Limb (tissue), 2 donors: ENCODE measurements at regions not wholly inside any gene's neighbourhood (a gene's known extent, or its start where the extent isn't known, plus 50 kb on each side); places are given as distances from the start of the nearest gene placed in this dataset.

ENCODE experiments used
- DNase-seq, 2 donors: peaks; one replicate each; pipeline ENCODE4 v3.0.0-alpha.2; 2016; ENCODE audit errors: extremely low spot score in 2 of 2

GRCh38 chr6:71478834-71479541, 190.4 kb downstream of the OGFRL1 start:
- DNase-seq: peak in 1 of 2 donors; percentile 30

GRCh38 chr6:71480577-71480976, 192.0 kb downstream of the OGFRL1 start:
- DNase-seq: no peak

DNA sequence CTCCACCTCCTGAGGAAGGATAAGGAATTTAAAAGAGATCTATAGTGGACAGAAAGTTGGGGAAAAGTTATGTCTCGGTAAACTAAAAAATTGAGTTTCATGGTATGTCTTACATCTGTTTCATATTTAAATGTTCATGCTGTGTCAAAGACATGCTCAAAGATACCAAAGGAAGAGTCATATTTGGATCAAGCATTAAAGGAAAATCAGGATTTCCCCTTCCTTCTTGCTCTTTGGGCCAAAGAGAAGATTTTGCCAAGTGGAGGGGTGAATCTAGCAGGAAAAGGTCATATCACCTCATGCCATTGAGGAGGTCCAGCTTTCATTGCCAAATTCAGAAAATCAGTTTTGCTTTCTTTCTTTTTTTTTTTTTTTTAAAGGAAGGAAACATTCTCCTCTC, 192.4 kb downstream of the OGFRL1 start:
- no peak for DNase-seq

GRCh38 chr6:71481801-71482200, 193.2 kb downstream of the OGFRL1 start:
- no peak for DNase-seq

DNA sequence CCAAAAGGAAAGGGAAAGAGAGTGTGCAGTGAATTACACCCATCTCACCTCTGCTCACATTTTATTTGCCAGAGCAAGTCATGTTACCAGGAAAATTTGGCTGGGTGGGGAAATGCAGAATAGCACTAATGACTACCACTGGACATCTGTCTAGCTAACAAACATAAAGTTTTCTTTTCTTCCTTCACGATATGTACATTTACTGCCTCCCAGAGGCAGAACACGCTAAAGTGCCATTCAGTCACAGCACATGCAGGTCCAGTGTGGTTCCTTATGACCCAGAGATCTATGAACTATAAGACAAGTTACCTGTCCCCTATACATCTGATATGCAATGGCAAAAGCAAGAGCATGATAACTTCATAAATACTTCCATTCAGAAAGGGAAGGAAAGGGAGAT, 194.1 kb downstream of the OGFRL1 start:
- no peak for DNase-seq

DNA sequence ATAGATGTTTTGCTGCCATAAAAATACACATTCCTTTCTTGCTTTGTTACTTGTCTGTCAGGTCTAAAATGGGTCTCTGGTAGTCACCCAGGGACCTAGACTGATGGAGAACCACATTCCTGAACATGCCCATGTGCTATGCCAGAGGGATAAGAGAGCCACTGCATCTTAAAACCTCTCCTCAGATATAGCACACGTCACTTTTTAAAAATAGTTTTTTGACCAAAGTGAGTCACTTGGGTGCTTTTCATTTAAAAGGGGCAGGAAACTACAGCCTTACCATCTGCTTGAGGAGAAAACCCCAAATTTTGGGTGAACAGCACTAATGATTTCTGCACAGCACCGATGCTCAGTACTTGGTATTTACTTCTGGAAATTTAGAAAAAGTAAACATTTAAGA, 197.8 kb downstream of the OGFRL1 start:
- no peak for DNase-seq

DNA sequence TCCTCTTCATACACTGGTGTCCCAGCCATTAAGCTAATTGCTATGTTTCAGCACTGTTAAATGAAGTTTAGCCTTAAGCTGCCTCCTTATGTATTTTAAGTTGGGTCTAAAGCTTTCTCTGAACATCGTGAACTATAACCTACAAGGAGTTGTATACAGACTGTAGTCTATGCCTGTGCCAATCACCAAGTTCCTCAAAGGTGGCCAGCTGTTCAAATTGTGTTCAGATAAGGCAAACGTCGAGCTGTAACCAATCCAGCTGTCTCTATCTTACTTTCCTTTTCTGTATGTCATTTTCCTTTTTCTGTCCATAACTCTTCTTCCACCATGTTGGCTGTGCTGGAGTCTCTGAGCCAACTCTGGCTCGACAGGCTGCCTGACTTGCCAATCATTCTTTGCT, 199.6 kb downstream of the OGFRL1 start:
- no peak for DNase-seq

- DNase-seq: no peak
Observed at GRCh38 chr6:71489736-71490135, 201.1 kb downstream of the OGFRL1 start.

- no peak for DNase-seq
Observed at GRCh38 chr6:71490876-71491275, 202.3 kb downstream of the OGFRL1 start.

DNA sequence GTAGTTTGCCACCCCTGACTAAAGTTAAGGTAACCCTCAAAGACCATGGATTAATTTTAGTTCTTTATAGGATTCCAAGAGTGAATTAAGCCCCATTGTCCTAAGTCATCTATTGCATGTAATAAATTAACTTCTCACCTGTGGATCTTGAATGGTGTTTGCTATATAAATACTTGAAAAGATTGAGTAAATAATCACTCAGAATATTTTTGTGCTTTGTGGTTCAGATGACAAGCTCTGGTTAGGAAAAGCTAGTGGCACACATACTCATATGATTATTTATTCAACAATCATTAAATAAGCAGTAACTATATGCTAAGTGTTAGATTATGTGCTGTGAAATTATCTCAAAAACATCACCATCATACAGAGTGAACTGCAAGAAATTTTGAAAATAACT, 203.2 kb downstream of the OGFRL1 start:
- no peak for DNase-seq

- DNase-seq: no peak
Observed at GRCh38 chr6:71492668-71493067, 204.1 kb downstream of the OGFRL1 start.

- DNase-seq: no peak
Observed at GRCh38 chr6:71496018-71496721, 207.6 kb downstream of the OGFRL1 start.

GRCh38 chr6:71496722-71497033, 208.1 kb downstream of the OGFRL1 start:
- no peak for DNase-seq

GRCh38 chr6:71498638-71499037, 210.0 kb downstream of the OGFRL1 start:
- no peak for DNase-seq

GRCh38 chr6:71499667-71500066, 211.1 kb downstream of the OGFRL1 start:
- DNase-seq: no peak

DNA sequence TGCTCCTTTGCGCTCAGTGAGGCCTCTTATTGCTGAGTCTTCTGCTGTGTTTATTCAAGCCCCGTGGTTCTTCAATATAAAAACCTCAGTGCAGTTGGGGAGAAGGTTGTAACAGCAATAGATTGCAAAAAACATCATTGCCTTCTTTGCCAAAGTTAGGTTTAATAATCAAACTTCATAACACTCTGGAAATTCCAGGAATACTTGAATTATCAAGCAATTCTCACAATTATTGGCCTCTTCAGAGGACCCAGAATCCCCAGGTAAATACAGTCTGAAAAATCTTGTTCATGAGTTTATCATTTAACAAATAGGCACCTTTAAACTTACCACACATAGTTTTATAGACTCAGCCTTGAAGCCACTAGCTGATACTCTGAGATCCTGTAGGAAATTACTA, 213.6 kb downstream of the OGFRL1 start:
- DNase-seq: no peak

DNA sequence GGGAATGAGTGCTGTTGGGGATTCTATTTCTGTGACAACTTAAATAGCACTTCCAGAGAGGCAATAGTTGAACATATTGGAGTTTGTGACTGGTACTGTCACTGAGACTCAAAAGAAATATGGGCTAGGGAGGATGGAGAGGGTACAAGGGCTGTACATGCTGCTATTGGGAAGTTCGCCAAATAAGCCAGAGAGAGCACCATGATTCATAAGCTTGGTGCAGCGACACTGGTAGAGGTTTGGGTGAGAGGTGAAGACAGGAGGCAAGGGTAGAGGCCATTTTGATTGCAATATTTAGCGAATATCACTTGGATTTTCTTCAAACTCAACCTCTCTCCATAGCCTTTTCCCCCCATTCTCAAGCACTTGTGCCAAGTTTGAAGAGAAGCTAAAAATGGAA, 214.3 kb downstream of the OGFRL1 start:
- DNase-seq: no peak

DNA sequence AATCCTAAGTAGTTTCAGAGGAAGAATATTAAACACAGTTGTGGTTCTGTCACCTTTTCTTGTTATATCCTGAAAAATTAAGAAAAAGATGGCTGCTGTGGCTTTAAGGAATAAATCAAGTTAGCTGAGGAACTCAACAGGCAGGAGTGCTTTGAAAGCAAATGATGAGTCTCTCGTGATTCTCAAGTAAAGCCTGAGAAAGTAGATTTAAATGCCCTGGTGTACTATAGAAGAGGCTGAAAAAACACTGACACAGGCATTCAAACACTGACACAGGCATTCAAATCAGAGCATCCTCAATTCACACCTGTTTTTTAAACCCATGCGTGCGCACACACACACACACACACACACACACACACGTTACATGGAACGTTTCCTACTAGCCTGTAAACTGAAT, 218.6 kb downstream of the OGFRL1 start:
- no peak for DNase-seq

- DNase-seq: no peak
Observed at GRCh38 chr6:71509191-71510005, 220.8 kb downstream of the OGFRL1 start.

DNA sequence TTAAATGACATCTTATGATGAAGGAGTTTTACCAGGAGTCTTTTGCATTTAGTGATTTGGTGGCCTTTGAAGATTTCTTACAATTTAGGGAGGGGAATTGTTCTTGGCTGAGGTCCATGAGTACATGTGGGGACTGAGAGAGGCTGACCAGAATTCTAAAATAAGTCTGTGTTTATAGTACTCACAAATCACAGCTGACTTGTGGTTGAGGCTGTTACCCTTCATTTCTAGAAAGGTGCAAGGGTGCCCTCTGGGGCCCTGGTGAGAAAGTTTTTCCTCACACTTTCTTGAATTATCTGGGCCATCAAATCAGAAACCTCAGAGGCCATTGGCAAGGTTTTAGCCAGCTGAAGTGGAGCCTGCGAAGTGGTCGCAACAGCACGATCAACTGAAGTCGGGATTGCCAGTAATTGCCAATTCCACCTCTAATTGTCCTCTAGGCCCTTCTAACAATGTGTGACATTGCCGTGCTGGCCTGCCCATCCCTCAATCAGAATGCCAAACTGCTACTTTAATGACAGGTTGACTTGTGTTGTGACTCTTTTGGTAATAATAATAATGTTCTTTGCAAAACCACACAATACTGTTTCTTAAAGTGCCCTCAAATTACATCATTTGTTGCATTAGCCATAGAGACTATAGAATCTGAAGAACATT, 221.6 kb downstream of the OGFRL1 start:
- DNase-seq: peak; percentile 42 to 67

DNA sequence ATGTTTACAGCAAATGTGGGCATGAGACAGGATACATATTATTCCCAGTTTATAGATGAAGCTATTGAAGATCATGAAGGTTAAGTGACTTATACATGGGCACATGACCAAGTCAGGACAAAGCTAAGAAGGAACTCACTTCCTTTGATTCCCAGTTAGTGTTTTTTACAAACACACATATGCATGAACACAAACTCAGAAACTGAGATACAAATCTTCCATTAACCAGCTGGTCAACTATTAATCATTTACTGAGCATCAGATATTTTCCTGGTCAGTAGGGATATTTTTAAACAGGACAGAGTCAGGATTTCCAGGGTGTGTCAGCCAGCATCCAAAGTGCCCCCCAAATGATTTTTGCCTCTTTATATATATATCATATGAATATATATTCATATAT, 222.2 kb downstream of the OGFRL1 start:
- DNase-seq: no peak

DNA sequence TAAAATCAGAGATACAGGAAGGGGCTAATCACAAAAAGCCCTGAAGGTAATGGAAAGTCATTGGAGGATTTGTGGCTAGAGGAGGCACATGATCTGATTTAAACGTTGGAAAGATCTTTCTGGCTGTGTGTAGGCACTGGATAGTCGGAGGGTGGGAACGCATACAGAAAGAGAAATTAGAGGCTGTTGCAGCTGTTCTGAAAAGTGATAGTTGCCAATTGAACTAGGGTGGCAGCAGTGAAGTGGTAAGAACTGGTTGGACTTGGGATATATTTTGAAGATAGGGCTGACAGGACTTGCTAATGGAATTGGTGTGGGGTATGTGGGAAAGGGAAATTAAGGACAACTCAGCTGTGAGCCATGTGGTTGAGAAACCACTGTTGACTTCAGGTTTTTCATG, 223.6 kb downstream of the OGFRL1 start:
- DNase-seq: no peak
